Mucosa of rectum (tissue), 2 donors: ENCODE measurements at regions not wholly inside any gene's neighbourhood (a gene's known extent, or its start where the extent isn't known, plus 50 kb on each side); places are given as distances from the start of the nearest gene placed in this dataset.
"Not testable (repeated sequence)": the region's sequence is repeated elsewhere in the genome, so short reads cannot be mapped to it uniquely, and the experiment has no call there.

Experiments used
- H3K27ac ChIP-seq, 2 donors: one replicate each; pipeline ENCODE4 v1.7.0; 2013; ENCODE audit warnings: inconsistent platforms in 2 of 2, low read depth in 2 of 2, low read length in 2 of 2
- H3K27me3 ChIP-seq, 2 donors: one replicate each; pipeline ENCODE4 v1.7.0; 2013; ENCODE audit warnings: low read length in 2 of 2; ENCODE audit not compliant: control insufficient read depth in 2 of 2, insufficient read depth in 2 of 2
- H3K36me3 ChIP-seq, 2 donors: one replicate each; pipeline ENCODE4 v1.7.0; 2013; ENCODE audit warnings: low read length in 2 of 2; ENCODE audit not compliant: control insufficient read depth in 2 of 2, insufficient read depth in 2 of 2
- H3K4me1 ChIP-seq, 2 donors: one replicate each; pipeline ENCODE4 v1.7.0; 2013; ENCODE audit warnings: low read length in 2 of 2, mild to moderate bottlenecking in 1 of 2; ENCODE audit not compliant: control insufficient read depth in 2 of 2, insufficient read depth in 2 of 2
- H3K4me3 ChIP-seq, 2 donors: one replicate each; pipeline ENCODE4 v1.7.0; 2013; ENCODE audit warnings: low read length in 2 of 2
- H3K9ac ChIP-seq, 2 donors: one replicate each; pipeline ENCODE4 v1.7.0; 2013; ENCODE audit warnings: low read length in 2 of 2, low read depth in 1 of 2, mild to moderate bottlenecking in 1 of 2
- H3K9me3 ChIP-seq, 2 donors: one replicate each; pipeline ENCODE4 v1.7.0; 2013; ENCODE audit warnings: low read length in 2 of 2; ENCODE audit not compliant: control insufficient read depth in 2 of 2
- donor health status: healthy.
- donor health status: Normal muscosa, but diverticular disease.

DNA sequence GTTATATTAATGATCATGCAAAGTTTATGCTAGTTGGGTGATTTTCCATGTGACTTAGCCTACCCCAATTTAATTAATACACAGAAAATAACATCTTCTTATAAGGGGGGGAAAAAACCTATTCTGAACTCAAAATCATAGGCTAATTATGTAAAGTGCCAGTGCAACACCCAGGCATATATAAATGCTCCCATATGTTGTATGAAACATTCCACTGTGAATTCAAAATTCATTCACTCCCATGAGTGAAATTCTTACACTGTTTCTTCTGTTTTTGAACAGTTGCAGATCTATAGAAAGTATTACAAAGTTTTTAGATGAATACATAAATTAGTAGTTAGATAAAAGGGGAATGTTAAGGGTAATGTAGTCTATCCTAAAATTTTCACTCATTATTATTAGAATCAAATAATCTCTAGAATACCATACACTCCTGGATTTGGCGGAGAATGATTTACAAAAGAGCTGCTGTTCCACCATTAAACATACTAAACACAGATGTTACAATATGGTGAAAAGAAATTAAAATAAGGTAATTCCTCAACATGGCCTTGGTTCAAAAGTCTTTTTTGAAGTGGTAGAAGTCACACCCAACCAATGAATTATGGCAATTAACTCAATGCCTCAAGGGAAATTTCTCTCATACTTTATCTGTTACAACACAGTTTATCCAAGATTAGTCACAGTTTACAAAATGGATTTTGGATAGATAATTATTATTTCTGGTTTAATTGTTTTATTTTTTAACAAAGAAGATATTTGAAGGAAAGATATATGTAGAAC is 454.1 kb upstream of the FLRT2 start:
- Histone ChIP-seq H3K9me3 (peaks cover 0 to under 1% of the 10 kb centered on the region in 2 donors), H3K27ac (no peak overlapping the region), H3K9ac (no peak overlapping the region), H3K4me1 (no peaks in the 10 kb centered on the region), H3K27me3 (no peaks in the 10 kb centered on the region), H3K4me3 (no peak overlapping the region), H3K36me3 (no peaks in the 10 kb centered on the region)

- H3K27ac ChIP-seq, H3K27me3 ChIP-seq, H3K9ac ChIP-seq, H3K36me3 ChIP-seq, H3K4me1 ChIP-seq, H3K4me3 ChIP-seq, H3K9me3 ChIP-seq: not testable (repeated sequence)
These were observed 452.2 kb upstream of the FLRT2 start for GRCh38 chr14:85077716-85078115.

- no peak overlapping the region for H3K27ac ChIP-seq
- H3K4me1 ChIP-seq, result no peaks in the 10 kb centered on the region
- no peak overlapping the region for H3K4me3 ChIP-seq
- H3K9me3 ChIP-seq, result peaks cover 0 to 4% of the 10 kb centered on the region in 2 donors
- no peak overlapping the region for H3K9ac ChIP-seq
- no peaks in the 10 kb centered on the region for H3K27me3 ChIP-seq
- H3K36me3 ChIP-seq, result no peaks in the 10 kb centered on the region
These were observed 449.9 kb upstream of the FLRT2 start for GRCh38 chr14:85079842-85080730.

DNA sequence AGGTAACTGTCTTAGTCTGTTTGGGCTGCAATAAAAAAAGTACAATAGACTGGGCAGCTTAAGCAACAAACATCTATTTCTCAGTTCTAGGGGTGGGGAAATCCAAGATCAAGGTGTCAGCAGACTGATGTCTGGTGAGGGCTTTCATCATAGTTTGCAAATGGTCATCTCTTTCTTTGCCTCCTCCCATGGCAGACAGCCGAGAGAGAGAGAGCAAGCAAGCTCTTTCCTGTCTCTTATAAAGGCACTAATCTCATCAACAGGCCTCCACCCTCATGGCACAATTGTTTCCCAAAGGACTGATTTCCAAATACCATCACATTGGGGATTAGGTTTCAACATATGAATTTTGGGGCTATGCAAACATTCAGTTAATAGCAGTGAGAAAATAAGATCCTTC is 445.6 kb upstream of the FLRT2 start:
- Histone ChIP-seq H3K36me3 (no peaks in the 10 kb centered on the region), H3K27ac (no peak overlapping the region), H3K4me3 (no peak overlapping the region), H3K9me3 (peaks cover 0 to 4% of the 10 kb centered on the region in 2 donors), H3K27me3 (no peaks in the 10 kb centered on the region), H3K9ac (no peak overlapping the region), H3K4me1 (no peaks in the 10 kb centered on the region)

- Histone ChIP-seq H3K4me3 (no peak overlapping the region), H3K4me1 (no peaks in the 10 kb centered on the region), H3K27me3 (no peaks in the 10 kb centered on the region), H3K36me3 (no peaks in the 10 kb centered on the region), H3K9me3 (peaks cover 0 to 4% of the 10 kb centered on the region in 2 donors), H3K9ac (no peak overlapping the region), H3K27ac (no peak overlapping the region)
These were observed 444.0 kb upstream of the FLRT2 start for GRCh38 chr14:85085981-85086380.

DNA sequence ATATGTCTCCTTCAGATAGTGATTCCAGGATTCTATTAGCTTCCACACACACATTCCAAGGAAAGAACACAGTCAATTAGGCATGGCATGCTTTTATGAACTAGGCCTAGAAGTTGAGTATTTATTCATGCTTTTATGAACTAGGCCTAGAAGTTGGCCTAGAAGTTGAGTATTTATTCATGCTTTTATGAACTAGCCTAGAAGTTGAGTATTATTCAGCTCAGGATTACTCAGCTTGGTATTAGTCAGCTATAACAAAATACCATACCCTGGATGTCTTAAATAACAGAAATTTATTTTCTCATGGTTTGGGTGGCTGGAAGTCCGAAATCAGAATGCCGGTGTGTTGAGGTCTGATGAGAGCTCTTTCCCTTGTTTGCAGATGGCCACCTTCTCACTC is 442.7 kb upstream of the FLRT2 start:
- Histone ChIP-seq H3K36me3 (no peaks in the 10 kb centered on the region), H3K27me3 (no peaks in the 10 kb centered on the region), H3K27ac (no peak overlapping the region), H3K9ac (no peak overlapping the region), H3K9me3 (peaks cover 0 to 4% of the 10 kb centered on the region in 2 donors), H3K4me3 (no peak overlapping the region), H3K4me1 (no peaks in the 10 kb centered on the region)

DNA sequence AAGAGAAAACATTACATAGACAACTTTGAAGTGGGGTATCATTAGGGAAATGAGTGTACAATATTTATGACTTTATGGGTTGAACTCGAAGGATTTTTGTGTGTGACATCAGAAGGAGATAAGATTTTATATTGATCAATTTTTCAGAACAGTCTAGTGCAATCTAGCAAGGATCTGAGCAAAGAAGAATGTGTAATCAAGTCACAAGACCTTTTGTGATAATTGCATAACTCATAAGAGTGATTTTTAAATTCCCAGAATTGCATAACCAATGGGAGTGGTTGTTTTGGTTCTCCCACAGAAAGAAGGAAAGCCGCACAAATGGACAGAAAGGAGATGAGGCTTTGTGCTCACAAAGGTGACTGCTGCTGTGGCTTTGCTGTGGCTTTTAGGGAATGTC is 441.8 kb upstream of the FLRT2 start:
- no peak overlapping the region for H3K4me3 ChIP-seq
- no peaks in the 10 kb centered on the region for H3K4me1 ChIP-seq
- no peak overlapping the region for H3K27ac ChIP-seq
- no peak overlapping the region for H3K9ac ChIP-seq
- H3K36me3 ChIP-seq, result no peaks in the 10 kb centered on the region
- no peaks in the 10 kb centered on the region for H3K27me3 ChIP-seq
- peaks cover 0 to 4% of the 10 kb centered on the region in 2 donors for H3K9me3 ChIP-seq

GRCh38 chr14:85090681-85091080 is 439.3 kb upstream of the FLRT2 start:
- Histone ChIP-seq H3K9me3 (no peaks in the 10 kb centered on the region), H3K36me3 (no peaks in the 10 kb centered on the region), H3K27ac (no peak overlapping the region), H3K27me3 (no peaks in the 10 kb centered on the region), H3K9ac (no peak overlapping the region), H3K4me3 (no peak overlapping the region), H3K4me1 (no peaks in the 10 kb centered on the region)

DNA sequence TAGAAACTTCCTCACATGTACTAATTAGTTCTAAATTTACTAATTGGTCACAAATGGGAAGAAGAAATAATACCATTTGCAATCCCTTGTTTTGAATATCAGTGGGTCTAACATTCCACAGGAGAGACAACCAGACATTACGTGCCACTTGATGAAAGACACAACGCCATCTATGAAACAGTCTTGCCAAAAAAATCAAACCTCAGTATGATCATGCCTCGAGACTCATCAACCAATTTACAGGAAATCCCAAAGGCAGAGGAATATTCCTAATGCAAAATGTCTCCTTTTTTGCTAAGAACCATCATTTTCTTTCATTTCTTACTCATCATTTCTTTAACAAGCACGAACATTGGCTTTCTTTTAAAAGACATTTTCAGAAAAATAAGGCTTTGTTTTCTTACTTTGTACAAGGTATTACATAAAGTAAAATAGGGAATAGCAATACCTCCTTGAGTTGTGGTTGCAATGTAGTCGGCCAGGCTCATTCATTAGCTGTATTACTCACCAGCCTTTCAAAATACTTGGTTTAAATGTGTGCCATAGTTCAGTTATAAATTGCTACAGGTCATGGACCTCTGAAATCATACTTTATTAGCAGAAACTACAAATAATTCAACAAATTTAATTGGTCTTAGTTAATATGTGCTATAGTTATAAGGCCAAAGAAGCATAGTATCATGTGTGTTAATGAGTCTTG is 436.2 kb upstream of the FLRT2 start:
- H3K36me3 ChIP-seq, result no peaks in the 10 kb centered on the region
- no peaks in the 10 kb centered on the region for H3K9me3 ChIP-seq
- no peaks in the 10 kb centered on the region for H3K4me1 ChIP-seq
- H3K27me3 ChIP-seq, result no peaks in the 10 kb centered on the region
- H3K27ac ChIP-seq, result no peak overlapping the region
- H3K4me3 ChIP-seq, result no peak overlapping the region
- no peak overlapping the region for H3K9ac ChIP-seq

- Histone ChIP-seq H3K4me1 (no peaks in the 10 kb centered on the region), H3K36me3 (no peaks in the 10 kb centered on the region), H3K9me3 (no peaks in the 10 kb centered on the region), H3K27me3 (no peaks in the 10 kb centered on the region), H3K9ac (no peak overlapping the region), H3K27ac (no peak overlapping the region), H3K4me3 (no peak overlapping the region)
These were observed 427.4 kb upstream of the FLRT2 start for GRCh38 chr14:85102591-85102990.
